GM18519 (cell line): ENCODE measurements at regions not wholly inside any gene's neighbourhood (a gene's known extent, or its start where the extent isn't known, plus 50 kb on each side); places are given as distances from the start of the nearest gene placed in this dataset.

Source experiments
- ATAC-seq: cut with Tn5 transposase; IDR thresholded peaks from one replicate; pipeline ENCODE4 v1.9.1; 2021; ENCODE audit warnings: mild to moderate bottlenecking, moderate library complexity; ENCODE audit not compliant: unreplicated experiment, low FRiP score

GRCh38 chr5:74576941-74577456 lies 63.5 kb downstream of the ENC1 start:
- ATAC-seq = no peak

GRCh38 chr5:74575741-74576538 lies 64.6 kb downstream of the ENC1 start:
- ATAC-seq = no peak

DNA sequence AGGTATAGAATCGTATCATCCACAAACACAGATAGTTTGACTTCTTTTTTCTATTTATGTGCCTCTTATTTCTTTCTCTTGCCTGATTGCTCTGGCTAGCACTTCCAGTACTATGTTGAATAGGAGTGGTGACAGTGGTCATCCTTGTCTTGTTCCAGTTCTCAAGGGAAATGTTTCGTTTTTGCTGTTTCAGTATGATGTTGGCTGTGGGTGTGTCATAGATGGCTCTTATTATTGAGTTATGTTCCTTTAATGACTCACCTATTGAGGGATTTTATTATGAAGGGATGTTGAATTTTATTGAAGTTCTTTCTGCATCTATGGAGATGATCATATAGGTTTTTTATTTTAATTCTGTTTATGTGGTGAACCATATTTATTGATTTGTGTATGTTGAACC lies 70.3 kb downstream of the ENC1 start:
- ATAC-seq = no peak

DNA sequence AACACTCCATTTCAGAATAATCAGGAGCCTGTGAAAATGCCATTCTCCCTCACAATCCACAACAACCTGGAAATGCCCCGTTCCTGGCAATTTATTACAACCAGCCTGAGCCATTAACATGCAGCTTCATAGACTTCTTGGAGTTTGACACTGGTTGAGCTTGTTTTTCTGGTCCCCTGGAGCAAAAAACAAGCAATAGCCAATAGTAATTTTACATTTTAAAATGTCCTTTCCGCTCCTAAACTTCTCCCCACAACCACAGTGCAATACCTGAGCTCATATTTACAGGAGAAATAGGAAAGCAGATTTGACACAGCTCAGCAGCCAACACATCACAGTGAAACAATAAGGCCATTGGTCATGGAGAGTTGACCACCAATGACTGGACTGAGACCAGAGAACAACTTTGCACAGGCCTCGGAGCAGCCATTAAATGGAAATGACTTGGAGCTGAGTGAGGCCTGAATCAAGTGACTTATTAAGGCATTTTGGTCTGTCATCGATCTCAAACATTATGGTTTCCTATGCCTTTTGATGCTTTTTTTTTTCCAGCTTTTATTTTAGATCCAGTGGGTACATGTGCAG lies 73.0 kb downstream of the ENC1 start:
- ATAC-seq = no peak

- ATAC-seq = no peak
These were observed 78.4 kb downstream of the ENC1 start for GRCh38 chr5:74562122-74562521.

GRCh38 chr5:74560245-74560644 lies 80.3 kb downstream of the ENC1 start:
- ATAC-seq = no peak

DNA sequence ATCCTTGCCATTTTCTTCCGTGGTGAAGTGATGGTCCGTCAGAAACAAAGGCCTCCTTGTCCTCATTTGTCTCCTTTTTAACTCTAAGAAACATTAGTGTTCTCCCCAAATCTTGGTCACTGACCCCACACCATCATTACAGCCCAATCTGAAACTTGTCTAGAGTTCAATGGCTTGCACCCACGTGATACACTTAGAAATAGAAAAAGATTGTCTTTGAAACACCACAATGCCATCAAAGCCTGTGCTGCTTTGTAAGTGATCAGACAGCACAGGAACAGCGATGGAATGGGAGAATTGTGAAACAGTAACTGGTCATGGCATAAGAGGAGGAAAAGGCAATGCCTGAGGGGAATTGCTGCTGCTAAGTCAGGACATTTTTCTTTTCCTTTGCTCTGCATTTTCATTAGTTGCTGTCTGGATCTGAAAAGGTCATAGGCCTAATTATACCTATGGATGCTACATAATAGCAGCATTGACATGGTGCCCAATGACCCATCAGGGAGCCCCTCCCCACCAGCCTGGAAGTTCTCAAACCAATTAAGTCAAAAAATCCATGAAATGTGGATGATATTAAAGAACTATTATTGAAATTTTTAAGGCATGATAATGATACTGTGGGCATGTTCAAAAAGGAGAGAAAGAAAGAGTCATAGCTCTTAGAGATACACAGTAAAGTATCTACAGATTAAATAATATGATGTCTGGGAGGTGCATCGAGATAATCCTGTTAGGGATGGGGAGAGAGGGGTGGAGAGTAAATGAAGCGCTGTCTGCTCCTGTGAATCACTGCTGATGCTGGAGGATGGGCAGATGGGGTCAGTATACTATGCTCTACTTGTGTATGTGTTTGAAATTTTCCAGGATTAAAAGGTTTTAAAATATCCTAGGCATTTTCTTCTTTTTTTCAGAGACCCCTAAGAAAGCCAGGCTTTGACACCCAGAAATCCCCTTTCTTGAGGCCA lies 83.6 kb downstream of the ENC1 start:
- ATAC-seq = no peak

DNA sequence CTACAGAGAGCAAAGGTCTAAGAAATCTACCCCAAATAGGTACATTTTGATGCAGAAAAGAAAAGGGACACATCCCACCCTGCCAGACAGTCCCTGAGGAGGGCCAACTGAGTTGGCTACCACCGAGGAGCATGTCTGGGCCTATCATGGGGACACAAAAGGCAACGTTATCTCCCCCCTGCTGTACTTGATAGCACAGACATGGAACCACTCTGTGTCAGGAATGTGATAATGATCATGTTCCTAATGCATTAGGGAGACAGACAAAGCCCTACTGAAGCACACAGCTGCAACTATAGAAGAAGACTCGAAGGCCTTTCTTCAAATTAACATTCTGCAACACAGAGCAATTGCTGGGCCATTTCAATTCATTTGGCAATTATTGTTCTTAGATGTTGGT lies 84.5 kb downstream of the ENC1 start:
- ATAC-seq = no peak

- no peak for ATAC-seq
These were observed 88.4 kb downstream of the ENC1 start for GRCh38 chr5:74552101-74552500.

- ATAC-seq = no peak
These were observed 89.6 kb downstream of the ENC1 start for GRCh38 chr5:74550927-74551326.

DNA sequence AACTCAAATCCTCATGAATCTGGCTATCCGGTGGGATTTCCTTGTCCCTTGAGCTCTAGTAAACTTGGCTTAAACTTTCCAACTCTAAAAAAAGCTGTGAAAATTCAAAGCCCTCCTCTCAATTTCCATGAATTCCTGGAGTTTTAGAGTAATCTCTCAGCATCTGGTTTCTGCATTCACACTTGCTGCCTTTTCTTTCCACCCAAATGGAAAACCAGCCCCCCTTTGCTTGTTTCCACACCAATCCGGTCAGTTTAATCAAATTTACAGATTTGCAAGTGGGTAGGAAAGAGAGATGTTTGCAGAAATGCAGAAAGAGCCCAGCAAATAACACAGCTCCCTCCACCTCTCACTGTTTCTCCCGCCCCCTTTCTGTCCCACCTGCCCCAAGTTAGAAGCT lies 91.1 kb downstream of the ENC1 start:
- ATAC-seq = no peak

GRCh38 chr5:74546796-74547195 lies 93.7 kb downstream of the ENC1 start:
- no peak for ATAC-seq

- ATAC-seq = no peak
These were observed 95.7 kb downstream of the ENC1 start for GRCh38 chr5:74544811-74545210.

GRCh38 chr5:74543162-74543995 lies 97.1 kb downstream of the ENC1 start:
- ATAC-seq = no peak

DNA sequence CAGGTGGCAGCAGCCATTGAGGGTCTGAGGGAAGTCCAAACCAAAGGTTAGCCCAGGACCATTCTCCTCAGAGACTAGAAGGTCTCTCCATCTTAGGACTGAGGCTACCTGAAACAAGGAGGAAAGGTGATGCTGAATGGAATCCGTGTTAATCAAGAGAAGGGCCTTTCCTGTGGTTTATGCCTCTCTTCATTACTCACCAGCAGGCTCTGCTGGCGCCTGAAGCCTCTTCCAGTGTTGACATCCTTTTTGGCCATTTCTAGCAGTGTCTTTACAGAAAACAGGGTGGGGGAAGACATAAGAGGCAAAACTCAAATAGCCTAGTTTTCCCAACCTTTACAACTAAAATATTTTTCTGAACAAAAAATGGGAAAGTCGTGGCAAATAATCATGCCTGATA lies 98.0 kb downstream of the ENC1 start:
- no peak for ATAC-seq

GRCh38 chr5:74541381-74541781 lies 99.1 kb downstream of the ENC1 start:
- ATAC-seq = no peak

DNA sequence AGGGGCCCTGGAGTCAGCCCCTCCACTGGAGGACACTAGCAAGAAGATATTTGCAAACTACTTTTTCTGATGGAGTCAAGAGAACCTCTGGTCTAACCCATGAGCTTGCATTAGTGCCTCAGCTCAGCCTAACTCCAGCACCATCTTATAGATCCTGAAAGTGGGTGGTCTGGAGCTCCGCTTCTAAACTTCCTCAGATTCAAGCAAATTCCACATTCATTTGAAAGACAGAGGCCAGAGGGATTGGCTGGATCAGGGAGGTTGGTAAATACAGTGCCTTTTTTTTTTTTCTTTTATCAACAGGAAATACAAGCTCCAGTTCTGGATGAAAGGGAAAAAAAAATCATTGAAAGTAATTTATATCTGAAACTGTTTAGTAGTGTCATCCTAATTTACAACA lies 99.9 kb downstream of the ENC1 start:
- ATAC-seq = no peak

DNA sequence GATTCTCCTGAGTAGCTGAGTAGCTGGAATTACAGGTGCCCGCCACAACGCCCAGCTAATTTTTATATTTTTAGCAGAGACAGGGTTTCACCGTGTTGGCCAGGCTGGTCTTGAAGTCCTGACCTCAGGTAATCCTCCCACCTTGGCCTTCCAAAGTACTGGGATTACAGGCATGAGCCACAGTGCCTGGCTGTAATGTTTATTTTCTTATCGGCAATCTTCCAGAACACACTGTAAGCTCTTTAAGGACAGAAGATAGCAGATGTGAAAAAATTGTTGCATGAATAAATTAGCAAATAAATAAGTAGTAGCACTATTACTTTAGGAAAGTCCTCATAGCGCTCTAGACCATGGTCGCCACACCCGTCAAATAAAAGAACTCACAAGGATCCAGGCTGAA lies 100.5 kb downstream of the ENC1 start:
- ATAC-seq = no peak

- no peak for ATAC-seq
These were observed 102.3 kb downstream of the ENC1 start for GRCh38 chr5:74538206-74538661.

GRCh38 chr5:74536658-74537057 lies 103.9 kb downstream of the ENC1 start:
- ATAC-seq = no peak
